ENCODE measurements at regions not wholly inside any gene's neighbourhood (a gene's known extent, or its start where the extent isn't known, plus 50 kb on each side); places are given as distances from the start of the nearest gene placed in this dataset.

- no peaks in the 10 kb centered on the region for H3K9me3 ChIP-seq (ENCODE audit: control insufficient read depth, low read length, poor library complexity, severe bottlenecking)
- ATAC-seq: no peak
- no peaks in the 10 kb centered on the region for H3K4me1 Mint-ChIP-seq
- H3K27me3 Mint-ChIP-seq: no peaks in the 10 kb centered on the region
- no peak overlapping the region for H3K4me3 Mint-ChIP-seq
- DNase-seq: no peak
- H3K27ac Mint-ChIP-seq: no peak overlapping the region
- H3K36me3 Mint-ChIP-seq (ENCODE audit: low read depth): no peaks in the 10 kb centered on the region
Observed at GRCh38 chr12:77345336-77345735, 280.0 kb upstream of the E2F7 start.

GRCh38 chr12:77344651-77345050 is 279.3 kb upstream of the E2F7 start:
- Mint-ChIP-seq H3K27me3 (no peaks in the 10 kb centered on the region), H3K4me3 (no peak overlapping the region), H3K27ac (no peak overlapping the region), H3K4me1 (no peaks in the 10 kb centered on the region), H3K36me3 (ENCODE audit: low read depth) (no peaks in the 10 kb centered on the region)
- no peaks in the 10 kb centered on the region for H3K9me3 ChIP-seq (ENCODE audit: control insufficient read depth, low read length, poor library complexity, severe bottlenecking)
- no peak for ATAC-seq
- DNase-seq: no peak

GRCh38 chr12:77343291-77343690 is 277.9 kb upstream of the E2F7 start:
- no peak for ATAC-seq
- no peaks in the 10 kb centered on the region for H3K9me3 ChIP-seq (ENCODE audit: control insufficient read depth, low read length, poor library complexity, severe bottlenecking)
- H3K4me3 Mint-ChIP-seq: no peak overlapping the region
- H3K36me3 Mint-ChIP-seq (ENCODE audit: low read depth): no peaks in the 10 kb centered on the region
- no peaks in the 10 kb centered on the region for H3K4me1 Mint-ChIP-seq
- H3K27me3 Mint-ChIP-seq: no peaks in the 10 kb centered on the region
- DNase-seq: no peak
- H3K27ac Mint-ChIP-seq: no peak overlapping the region

- H3K9me3 ChIP-seq (ENCODE audit: control insufficient read depth, low read length, poor library complexity, severe bottlenecking): no peaks in the 10 kb centered on the region
- no peaks in the 10 kb centered on the region for H3K36me3 Mint-ChIP-seq (ENCODE audit: low read depth)
- no peak for ATAC-seq
- no peak overlapping the region for H3K4me3 Mint-ChIP-seq
- H3K27ac Mint-ChIP-seq: no peak overlapping the region
- no peaks in the 10 kb centered on the region for H3K27me3 Mint-ChIP-seq
- no peak for DNase-seq
- no peaks in the 10 kb centered on the region for H3K4me1 Mint-ChIP-seq
Observed at GRCh38 chr12:77342253-77342652, 276.9 kb upstream of the E2F7 start.

GRCh38 chr12:77339610-77340009 is 274.2 kb upstream of the E2F7 start:
- Mint-ChIP-seq H3K4me3 (no peak overlapping the region), H3K4me1 (no peaks in the 10 kb centered on the region), H3K27me3 (no peaks in the 10 kb centered on the region), H3K27ac (no peak overlapping the region), H3K36me3 (ENCODE audit: low read depth) (no peaks in the 10 kb centered on the region)
- H3K9me3 ChIP-seq (ENCODE audit: control insufficient read depth, low read length, poor library complexity, severe bottlenecking): no peaks in the 10 kb centered on the region
- DNase-seq: no peak
- no peak for ATAC-seq

- DNase-seq: no peak
- Mint-ChIP-seq H3K27ac (no peak overlapping the region), H3K4me3 (no peak overlapping the region), H3K27me3 (no peaks in the 10 kb centered on the region), H3K36me3 (ENCODE audit: low read depth) (no peaks in the 10 kb centered on the region), H3K4me1 (no peaks in the 10 kb centered on the region)
- no peaks in the 10 kb centered on the region for H3K9me3 ChIP-seq (ENCODE audit: control insufficient read depth, low read length, poor library complexity, severe bottlenecking)
- ATAC-seq: no peak
Observed at GRCh38 chr12:77337362-77337761, 272.0 kb upstream of the E2F7 start.

- H3K4me1 Mint-ChIP-seq: no peaks in the 10 kb centered on the region
- ATAC-seq: no peak
- H3K27ac Mint-ChIP-seq: no peak overlapping the region
- H3K4me3 Mint-ChIP-seq: no peak overlapping the region
- DNase-seq: no peak
- no peaks in the 10 kb centered on the region for H3K27me3 Mint-ChIP-seq
- H3K36me3 Mint-ChIP-seq (ENCODE audit: low read depth): no peaks in the 10 kb centered on the region
- H3K9me3 ChIP-seq (ENCODE audit: control insufficient read depth, low read length, poor library complexity, severe bottlenecking): no peaks in the 10 kb centered on the region
Observed at GRCh38 chr12:77334806-77335205, 269.4 kb upstream of the E2F7 start.

GRCh38 chr12:77328326-77328725 is 263.0 kb upstream of the E2F7 start:
- peaks cover 2% of the 10 kb centered on the region for H3K36me3 Mint-ChIP-seq (ENCODE audit: low read depth)
- DNase-seq (no peak), ATAC-seq (no peak)
- H3K27me3 Mint-ChIP-seq: peaks cover 34% of the 10 kb centered on the region
- H3K4me1 Mint-ChIP-seq: peaks cover 2% of the 10 kb centered on the region
- no peaks in the 10 kb centered on the region for H3K9me3 ChIP-seq (ENCODE audit: control insufficient read depth, low read length, poor library complexity, severe bottlenecking)
- no peak overlapping the region for H3K4me3 Mint-ChIP-seq
- no peak overlapping the region for H3K27ac Mint-ChIP-seq

- H3K27ac Mint-ChIP-seq: no peak overlapping the region
- peaks cover 52% of the 10 kb centered on the region for H3K27me3 Mint-ChIP-seq
- no peaks in the 10 kb centered on the region for H3K9me3 ChIP-seq (ENCODE audit: control insufficient read depth, low read length, poor library complexity, severe bottlenecking)
- peaks cover 2% of the 10 kb centered on the region for H3K4me1 Mint-ChIP-seq
- peak overlapping the region; percentile 51 for H3K4me3 Mint-ChIP-seq
- DNase-seq (no peak), ATAC-seq (no peak)
- peaks cover 2% of the 10 kb centered on the region for H3K36me3 Mint-ChIP-seq (ENCODE audit: low read depth)
Observed at GRCh38 chr12:77325511-77326236, 260.3 kb upstream of the E2F7 start.

GRCh38 chr12:77324763-77325468 is 259.5 kb upstream of the E2F7 start:
- H3K4me3 Mint-ChIP-seq: peak overlapping the region; percentile 51

GRCh38 chr12:77324416-77324762 is 259.0 kb upstream of the E2F7 start:
- peaks cover 2% of the 10 kb centered on the region for H3K36me3 Mint-ChIP-seq (ENCODE audit: low read depth)
- H3K9me3 ChIP-seq (ENCODE audit: control insufficient read depth, low read length, poor library complexity, severe bottlenecking): no peaks in the 10 kb centered on the region
- H3K27me3 Mint-ChIP-seq: peaks cover 52% of the 10 kb centered on the region
- ATAC-seq: no peak
- no peak overlapping the region for H3K27ac Mint-ChIP-seq
- H3K4me1 Mint-ChIP-seq: peaks cover 2% of the 10 kb centered on the region
- H3K4me3 Mint-ChIP-seq: peak overlapping the region; percentile 49
- no peak for DNase-seq

More at GRCh38 chr12:77324763-77325468, 259.5 kb upstream of the E2F7 start:
- H3K27me3 Mint-ChIP-seq: peaks cover 52% of the 10 kb centered on the region
- no peak overlapping the region for H3K27ac Mint-ChIP-seq
- ATAC-seq: no peak
- no peak for DNase-seq
- peaks cover 2% of the 10 kb centered on the region for H3K36me3 Mint-ChIP-seq (ENCODE audit: low read depth)
- H3K9me3 ChIP-seq (ENCODE audit: control insufficient read depth, low read length, poor library complexity, severe bottlenecking): no peaks in the 10 kb centered on the region
- peaks cover 2% of the 10 kb centered on the region for H3K4me1 Mint-ChIP-seq

- ATAC-seq: no peak
- Mint-ChIP-seq H3K36me3 (ENCODE audit: low read depth) (peaks cover 2% of the 10 kb centered on the region), H3K27ac (no peak overlapping the region), H3K27me3 (peaks cover 52% of the 10 kb centered on the region), H3K4me3 (peak overlapping the region; percentile 49), H3K4me1 (peaks cover 2% of the 10 kb centered on the region)
- H3K9me3 ChIP-seq (ENCODE audit: control insufficient read depth, low read length, poor library complexity, severe bottlenecking): no peaks in the 10 kb centered on the region
- no peak for DNase-seq
Observed at GRCh38 chr12:77323788-77324415, 258.5 kb upstream of the E2F7 start.

GRCh38 chr12:77319166-77319565 is 253.8 kb upstream of the E2F7 start:
- Mint-ChIP-seq H3K36me3 (ENCODE audit: low read depth) (no peaks in the 10 kb centered on the region), H3K27ac (no peak overlapping the region), H3K27me3 (peaks cover 26% of the 10 kb centered on the region), H3K4me1 (no peaks in the 10 kb centered on the region), H3K4me3 (no peak overlapping the region)
- DNase-seq: no peak
- ATAC-seq: no peak
- no peaks in the 10 kb centered on the region for H3K9me3 ChIP-seq (ENCODE audit: control insufficient read depth, low read length, poor library complexity, severe bottlenecking)

Measured in T-helper 17 cell (primary cell).